HG03521 (cell line): ENCODE measurements at regions not wholly inside any gene's neighbourhood (a gene's known extent, or its start where the extent isn't known, plus 50 kb on each side); places are given as distances from the start of the nearest gene placed in this dataset.

Experiments
- ATAC-seq: cut with Tn5 transposase; IDR thresholded peaks from one replicate; pipeline ENCODE4 v1.9.1; 2021; ENCODE audit warnings: mild to moderate bottlenecking, moderate library complexity; ENCODE audit not compliant: unreplicated experiment

GRCh38 chr5:74243634-74244033 is 396.9 kb downstream of the ENC1 start:
- no peak for ATAC-seq

GRCh38 chr5:74242516-74242915 is 398.0 kb downstream of the ENC1 start:
- ATAC-seq, result no peak

- ATAC-seq, result no peak
Observed at GRCh38 chr5:74241751-74242140, 398.8 kb downstream of the ENC1 start.

- ATAC-seq, result no peak
Observed at GRCh38 chr5:74240783-74241750, 399.5 kb downstream of the ENC1 start.

GRCh38 chr5:74239261-74239660 is 401.3 kb downstream of the ENC1 start:
- no peak for ATAC-seq

GRCh38 chr5:74237571-74238145 is 402.9 kb downstream of the ENC1 start:
- no peak for ATAC-seq

GRCh38 chr5:74235552-74235951 is 405.0 kb downstream of the ENC1 start:
- no peak for ATAC-seq

- no peak for ATAC-seq
Observed at GRCh38 chr5:74233571-74233970, 407.0 kb downstream of the ENC1 start.

GRCh38 chr5:74233091-74233490 is 407.4 kb downstream of the ENC1 start:
- no peak for ATAC-seq

GRCh38 chr5:74232276-74232675 is 408.3 kb downstream of the ENC1 start:
- ATAC-seq, result no peak

- ATAC-seq, result no peak
Observed at GRCh38 chr5:74231697-74232096, 408.8 kb downstream of the ENC1 start.

GRCh38 chr5:74226716-74227485 is 413.6 kb downstream of the ENC1 start:
- no peak for ATAC-seq

GRCh38 chr5:74225587-74225986 is 414.9 kb downstream of the ENC1 start:
- ATAC-seq, result no peak

GRCh38 chr5:74224331-74224730 is 416.2 kb downstream of the ENC1 start:
- ATAC-seq, result no peak

GRCh38 chr5:74222806-74223205 is 417.7 kb downstream of the ENC1 start:
- no peak for ATAC-seq

- no peak for ATAC-seq
Observed at GRCh38 chr5:74221413-74221812, 419.1 kb downstream of the ENC1 start.

- no peak for ATAC-seq
Observed at GRCh38 chr5:74216012-74216411, 424.5 kb downstream of the ENC1 start.

- no peak for ATAC-seq
Observed at GRCh38 chr5:74212336-74212735, 428.2 kb downstream of the ENC1 start.

- no peak for ATAC-seq
Observed at GRCh38 chr5:74209571-74209970, 431.0 kb downstream of the ENC1 start.

- ATAC-seq, result no peak
Observed at GRCh38 chr5:74206579-74207550, 433.7 kb downstream of the ENC1 start.
